T-helper 1 cell treated with Interleukin-12 subunit alpha and Interleukin-12 subunit beta and Interleukin-4 antibody, amounts not matched to agents 30 μg/mL and 1 μg/mL, for 36 hours (primary cell): ENCODE measurements at regions not wholly inside any gene's neighbourhood (a gene's known extent, or its start where the extent isn't known, plus 50 kb on each side); places are given as distances from the start of the nearest gene placed in this dataset.
"Not testable (repeated sequence)": the region's sequence is repeated elsewhere in the genome, so short reads cannot be mapped to it uniquely, and the experiment has no call there.

ENCODE experiments used
- H3K27ac Mint-ChIP-seq: one replicate; pipeline ENCODE4 v1.8.0; 2021; ENCODE audit warnings: mild to moderate bottlenecking, mixed read lengths
- H3K27me3 Mint-ChIP-seq: one replicate; pipeline ENCODE4 v1.8.0; 2021; ENCODE audit warnings: low read depth, mixed read lengths
- H3K36me3 Mint-ChIP-seq: one replicate; pipeline ENCODE4 v1.8.0; 2021; ENCODE audit warnings: low read depth, mixed read lengths
- H3K4me1 Mint-ChIP-seq: one replicate; pipeline ENCODE4 v1.8.0; 2021; ENCODE audit warnings: low read depth, mixed read lengths
- H3K4me3 Mint-ChIP-seq: one replicate; pipeline ENCODE4 v1.8.0; 2021; ENCODE audit warnings: mild to moderate bottlenecking, moderate library complexity, mixed read lengths
- H3K9me3 Mint-ChIP-seq: one replicate; pipeline ENCODE4 v1.8.0; 2021; ENCODE audit warnings: mixed read lengths

DNA sequence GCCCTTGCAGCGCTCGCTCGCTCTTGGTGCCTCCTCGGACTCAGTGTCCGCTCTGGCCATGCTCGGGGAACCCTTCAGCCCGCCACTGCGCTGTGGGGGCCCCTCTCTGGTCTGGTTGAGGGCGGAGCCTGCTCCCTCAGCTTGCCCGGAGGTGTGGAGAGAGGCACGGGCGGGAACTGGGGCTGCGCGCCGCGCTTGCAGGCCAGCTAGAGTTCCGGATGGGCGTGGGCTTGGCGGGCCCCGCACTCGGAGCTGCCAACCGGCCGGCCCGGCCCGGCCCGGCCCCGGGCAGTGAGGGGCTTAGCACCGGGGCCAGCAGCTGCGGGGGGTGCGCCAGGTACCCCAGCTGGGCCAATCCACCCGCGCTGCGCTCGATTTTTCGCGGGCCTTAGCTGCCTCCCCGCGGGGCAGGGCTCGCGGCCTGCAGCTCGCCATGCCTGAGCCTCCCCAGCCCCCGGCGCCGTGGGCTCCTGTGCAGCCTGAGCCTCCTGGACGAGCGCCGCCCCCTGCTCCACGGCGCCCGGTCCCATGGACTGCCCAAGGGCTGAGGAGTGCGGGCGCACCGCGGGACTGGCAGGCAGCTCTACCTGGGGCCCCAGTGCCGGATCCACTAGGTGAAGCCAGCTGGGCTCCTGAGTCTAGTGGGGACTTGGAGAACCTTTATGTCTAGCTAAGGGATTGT lies 217.0 kb upstream of the PKN2 start:
- H3K4me3 Mint-ChIP-seq: no peak overlapping the region
- H3K27me3 Mint-ChIP-seq: peaks cover 20% of the 10 kb centered on the region
- no peaks in the 10 kb centered on the region for H3K36me3 Mint-ChIP-seq
- no peak overlapping the region for H3K27ac Mint-ChIP-seq
- no peaks in the 10 kb centered on the region for H3K4me1 Mint-ChIP-seq
- no peaks in the 10 kb centered on the region for H3K9me3 Mint-ChIP-seq

DNA sequence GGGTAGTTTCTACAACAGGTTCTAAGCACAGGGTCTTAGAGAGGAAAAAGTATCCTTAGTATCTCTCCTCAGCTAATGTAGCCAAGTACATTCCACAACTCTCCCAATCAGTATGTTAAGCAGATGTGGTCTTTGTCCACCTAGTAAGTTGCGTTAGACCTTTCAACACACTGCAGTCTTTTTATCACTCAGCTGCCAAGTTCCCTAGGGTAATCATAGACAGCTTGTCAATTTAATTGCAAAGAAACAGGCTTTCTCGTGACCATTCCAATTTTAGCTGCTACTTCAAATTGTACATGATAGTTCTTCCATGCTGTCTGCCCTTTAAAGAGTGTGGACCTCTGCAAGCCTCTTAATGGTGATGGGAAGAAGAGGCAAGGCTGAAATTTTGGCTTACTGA lies 211.8 kb upstream of the PKN2 start:
- no peaks in the 10 kb centered on the region for H3K36me3 Mint-ChIP-seq
- H3K27me3 Mint-ChIP-seq: no peaks in the 10 kb centered on the region
- H3K9me3 Mint-ChIP-seq: no peaks in the 10 kb centered on the region
- no peaks in the 10 kb centered on the region for H3K4me1 Mint-ChIP-seq
- no peak overlapping the region for H3K27ac Mint-ChIP-seq
- no peak overlapping the region for H3K4me3 Mint-ChIP-seq

DNA sequence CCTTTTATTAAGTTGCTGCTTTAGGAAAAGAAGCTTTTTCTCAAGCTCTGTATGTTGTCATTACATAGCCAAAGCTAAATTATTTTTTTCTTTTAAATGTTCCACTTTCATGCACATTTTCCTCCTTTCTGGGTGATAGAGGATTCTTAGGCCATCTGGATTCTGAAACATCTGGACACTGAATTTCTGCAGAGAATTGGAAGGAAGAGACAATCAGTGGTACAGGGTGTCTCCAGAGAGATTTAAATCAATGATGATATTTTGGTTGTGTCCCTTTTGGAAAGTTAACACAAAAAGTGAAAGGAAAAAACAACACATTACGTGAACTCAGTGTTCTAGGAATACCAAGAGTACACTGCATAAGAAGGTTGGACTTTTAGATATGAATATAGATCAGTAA lies 211.4 kb upstream of the PKN2 start:
- Mint-ChIP-seq H3K27me3 (no peaks in the 10 kb centered on the region), H3K4me3 (no peak overlapping the region), H3K36me3 (no peaks in the 10 kb centered on the region), H3K4me1 (no peaks in the 10 kb centered on the region), H3K27ac (no peak overlapping the region), H3K9me3 (no peaks in the 10 kb centered on the region)

DNA sequence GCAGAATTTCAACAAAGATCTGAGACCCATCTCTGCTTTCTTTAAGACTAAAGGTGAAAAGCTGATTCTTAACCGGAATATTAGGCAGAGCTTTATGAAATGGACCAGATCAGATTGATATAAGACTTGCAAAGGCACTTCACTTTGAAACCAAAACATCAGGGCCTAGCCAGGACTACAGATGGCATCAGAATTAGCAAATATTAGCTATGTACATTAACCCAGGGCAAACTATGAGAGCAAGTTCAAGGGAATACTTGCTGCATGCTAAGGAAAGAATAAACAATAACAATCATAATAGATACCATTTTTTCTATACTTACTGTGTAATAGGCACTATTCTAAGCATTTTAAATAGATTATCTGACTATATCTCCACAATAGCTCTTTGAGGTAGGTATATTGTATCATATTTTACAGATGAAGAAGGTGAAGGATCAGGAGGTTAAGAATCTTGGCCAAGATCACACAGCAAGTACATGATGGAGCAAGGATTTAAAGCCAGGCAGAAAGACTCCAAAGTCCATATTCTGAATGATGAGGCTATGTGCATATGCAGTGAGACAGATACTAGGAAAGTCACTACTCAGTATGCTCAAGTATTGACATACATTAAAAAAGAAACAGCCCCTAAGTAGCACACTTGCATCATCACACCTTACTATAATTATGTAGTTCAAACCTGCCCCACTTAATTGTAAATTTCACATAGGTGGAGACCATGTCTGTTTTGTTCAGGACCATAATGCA lies 209.3 kb upstream of the PKN2 start:
- H3K36me3 Mint-ChIP-seq: no peaks in the 10 kb centered on the region
- H3K9me3 Mint-ChIP-seq: no peaks in the 10 kb centered on the region
- H3K27ac Mint-ChIP-seq: no peak overlapping the region
- no peaks in the 10 kb centered on the region for H3K27me3 Mint-ChIP-seq
- H3K4me3 Mint-ChIP-seq: no peak overlapping the region
- no peaks in the 10 kb centered on the region for H3K4me1 Mint-ChIP-seq

DNA sequence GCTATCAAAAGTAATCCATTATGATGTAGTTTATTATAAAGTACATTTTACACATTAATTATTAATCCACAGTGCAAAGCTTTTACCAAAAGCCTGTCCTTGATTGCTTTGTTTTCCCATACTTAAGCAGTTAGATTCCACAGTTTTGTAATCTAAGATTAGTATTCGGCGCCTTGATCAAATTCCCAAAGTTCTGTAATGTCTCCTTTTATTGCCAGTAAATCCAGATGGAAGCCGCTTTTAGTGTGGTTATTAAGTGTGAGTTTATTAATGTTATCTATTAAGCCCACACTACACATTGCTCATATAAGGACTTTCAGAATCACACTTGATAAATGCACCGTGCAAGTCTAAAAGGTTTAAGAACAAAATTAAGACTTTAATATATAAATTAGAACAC lies 199.2 kb upstream of the PKN2 start:
- Mint-ChIP-seq H3K4me1 (no peaks in the 10 kb centered on the region), H3K9me3 (no peaks in the 10 kb centered on the region), H3K4me3 (no peak overlapping the region), H3K36me3 (no peaks in the 10 kb centered on the region), H3K27ac (no peak overlapping the region), H3K27me3 (peaks cover 7% of the 10 kb centered on the region)

DNA sequence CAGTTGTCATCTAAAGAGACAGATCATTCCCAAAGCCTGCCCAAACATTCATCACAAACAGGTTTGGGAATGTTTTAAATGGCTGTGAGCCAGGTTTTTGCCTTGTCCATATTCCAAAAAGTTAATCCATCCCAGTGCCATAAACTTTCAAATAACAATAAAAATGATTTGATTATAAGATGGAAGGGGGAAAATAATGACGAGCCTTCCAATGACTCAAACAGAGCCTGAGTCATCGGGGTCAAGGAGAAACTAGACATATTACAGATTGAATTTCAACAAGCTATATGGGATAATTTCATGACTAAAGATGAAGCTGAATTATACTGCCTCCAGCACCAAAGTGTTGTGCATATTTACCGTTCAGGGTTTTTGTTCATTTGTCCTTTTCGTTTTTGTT lies 195.8 kb upstream of the PKN2 start:
- no peak overlapping the region for H3K4me3 Mint-ChIP-seq
- peaks cover 2% of the 10 kb centered on the region for H3K27me3 Mint-ChIP-seq
- H3K27ac Mint-ChIP-seq: no peak overlapping the region
- no peaks in the 10 kb centered on the region for H3K9me3 Mint-ChIP-seq
- H3K36me3 Mint-ChIP-seq: no peaks in the 10 kb centered on the region
- H3K4me1 Mint-ChIP-seq: no peaks in the 10 kb centered on the region

DNA sequence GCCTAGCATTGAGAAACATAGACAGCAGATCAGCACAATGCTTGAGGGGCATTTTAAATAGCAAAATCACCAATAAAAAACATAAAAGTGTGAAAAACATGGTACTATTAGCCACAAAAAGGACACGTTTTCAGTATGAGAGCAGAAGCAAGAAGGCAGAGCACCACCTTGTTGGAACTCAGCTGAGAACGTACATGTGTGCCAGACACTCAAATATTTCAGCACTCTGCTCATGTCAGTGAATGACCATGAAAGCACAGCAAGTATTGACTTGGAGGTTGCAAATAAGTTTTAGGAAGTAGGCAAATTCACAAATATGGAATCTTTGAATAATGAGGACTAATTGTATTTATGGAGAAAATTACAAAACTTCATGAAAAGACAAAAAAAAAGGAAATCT lies 193.4 kb upstream of the PKN2 start:
- no peak overlapping the region for H3K27ac Mint-ChIP-seq
- no peaks in the 10 kb centered on the region for H3K4me1 Mint-ChIP-seq
- H3K9me3 Mint-ChIP-seq: no peaks in the 10 kb centered on the region
- no peaks in the 10 kb centered on the region for H3K36me3 Mint-ChIP-seq
- no peak overlapping the region for H3K4me3 Mint-ChIP-seq
- no peaks in the 10 kb centered on the region for H3K27me3 Mint-ChIP-seq

DNA sequence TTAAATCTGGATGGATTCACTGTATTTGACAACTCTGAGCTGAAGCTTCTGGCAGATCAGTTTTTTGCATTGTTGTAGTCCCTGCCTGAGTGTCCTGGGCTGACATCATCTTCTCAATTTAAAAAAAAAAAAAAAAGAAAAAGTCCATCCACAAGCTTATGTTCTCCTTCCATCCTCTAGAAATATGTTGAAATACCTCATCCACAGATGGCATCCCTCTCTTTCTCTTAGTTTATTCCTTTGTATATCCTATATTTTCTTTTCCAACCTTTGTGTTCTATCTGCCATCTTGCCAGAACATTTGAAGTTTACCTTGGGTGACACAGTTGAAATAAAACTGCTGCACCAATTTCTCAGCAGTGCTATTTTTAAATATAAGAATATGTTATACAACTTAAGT lies 184.4 kb upstream of the PKN2 start:
- Mint-ChIP-seq H3K4me1 (no peaks in the 10 kb centered on the region), H3K36me3 (no peaks in the 10 kb centered on the region), H3K27me3 (no peaks in the 10 kb centered on the region), H3K27ac (no peak overlapping the region), H3K4me3 (no peak overlapping the region), H3K9me3 (no peaks in the 10 kb centered on the region)

- Mint-ChIP-seq H3K36me3 (no peaks in the 10 kb centered on the region), H3K27me3 (no peaks in the 10 kb centered on the region), H3K4me3 (no peak overlapping the region), H3K27ac (no peak overlapping the region), H3K9me3 (no peaks in the 10 kb centered on the region), H3K4me1 (no peaks in the 10 kb centered on the region)
Observed at GRCh38 chr1:88502886-88503285, 181.2 kb upstream of the PKN2 start.

DNA sequence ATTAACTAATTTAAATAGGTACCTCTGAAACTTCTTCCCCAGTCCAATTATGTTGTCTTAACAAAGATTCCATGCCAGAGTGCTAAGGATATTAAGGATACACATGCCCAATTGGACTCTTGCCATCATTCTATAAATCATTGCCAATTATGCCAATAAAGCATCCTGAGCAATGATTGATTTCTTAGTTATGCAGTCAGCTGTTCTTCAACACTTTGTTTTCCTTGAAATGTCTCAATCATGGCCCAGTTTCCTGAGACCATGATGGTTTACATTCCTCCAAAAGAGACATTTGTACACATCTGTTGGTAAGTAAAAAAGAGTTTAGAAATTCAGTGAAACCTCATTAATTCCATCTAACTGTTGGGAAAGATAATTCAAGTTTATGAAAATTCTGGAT lies 180.4 kb upstream of the PKN2 start:
- no peaks in the 10 kb centered on the region for H3K9me3 Mint-ChIP-seq
- H3K27me3 Mint-ChIP-seq: no peaks in the 10 kb centered on the region
- no peaks in the 10 kb centered on the region for H3K36me3 Mint-ChIP-seq
- H3K27ac Mint-ChIP-seq: no peak overlapping the region
- no peaks in the 10 kb centered on the region for H3K4me1 Mint-ChIP-seq
- no peak overlapping the region for H3K4me3 Mint-ChIP-seq

DNA sequence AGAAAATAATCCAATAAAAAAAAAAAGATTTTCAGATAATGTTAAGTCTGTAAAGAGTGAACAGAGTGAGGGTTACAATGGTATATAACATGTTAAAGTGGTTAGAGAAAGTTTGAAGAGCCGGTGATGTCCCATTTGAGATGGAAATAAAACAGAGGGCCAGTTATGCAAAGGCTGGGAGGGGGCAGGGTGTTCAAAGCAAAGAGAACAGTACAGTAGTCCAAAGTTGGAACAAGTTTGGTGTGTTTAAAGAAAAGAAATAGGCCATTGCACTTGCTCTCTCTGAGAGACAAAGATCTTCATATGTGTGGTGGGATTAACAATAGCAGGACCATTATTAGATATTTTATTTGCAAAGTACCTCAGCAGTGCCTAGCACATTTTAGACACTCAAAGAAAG lies 179.5 kb upstream of the PKN2 start:
- Mint-ChIP-seq H3K27ac (no peak overlapping the region), H3K36me3 (no peaks in the 10 kb centered on the region), H3K4me3 (no peak overlapping the region), H3K27me3 (no peaks in the 10 kb centered on the region), H3K4me1 (no peaks in the 10 kb centered on the region), H3K9me3 (no peaks in the 10 kb centered on the region)

DNA sequence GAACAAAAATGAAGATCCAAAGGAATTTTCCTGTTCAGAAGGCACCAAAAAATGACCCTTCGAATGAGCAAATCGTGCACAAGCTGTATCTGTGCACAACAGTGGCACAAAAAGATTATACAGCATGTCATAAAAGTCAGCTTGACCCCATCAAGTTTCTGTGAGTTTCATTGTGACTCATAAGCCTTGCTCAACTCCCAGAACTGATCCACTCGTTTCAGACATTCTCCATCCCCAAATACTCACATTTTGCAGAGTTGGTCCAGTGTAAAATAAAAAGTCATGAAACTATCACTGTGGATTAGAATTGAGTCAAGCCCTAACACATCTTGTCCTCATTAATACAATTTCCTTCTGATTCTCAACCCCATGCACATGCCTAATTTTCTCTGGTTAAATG lies 174.7 kb upstream of the PKN2 start:
- Mint-ChIP-seq H3K4me3 (no peak overlapping the region), H3K36me3 (no peaks in the 10 kb centered on the region), H3K27ac (no peak overlapping the region), H3K4me1 (no peaks in the 10 kb centered on the region), H3K27me3 (no peaks in the 10 kb centered on the region), H3K9me3 (no peaks in the 10 kb centered on the region)

GRCh38 chr1:88514544-88515060 lies 169.5 kb upstream of the PKN2 start:
- no peak overlapping the region for H3K4me3 Mint-ChIP-seq
- H3K27ac Mint-ChIP-seq: no peak overlapping the region
- no peaks in the 10 kb centered on the region for H3K9me3 Mint-ChIP-seq
- H3K36me3 Mint-ChIP-seq: no peaks in the 10 kb centered on the region
- H3K27me3 Mint-ChIP-seq: no peaks in the 10 kb centered on the region
- H3K4me1 Mint-ChIP-seq: no peaks in the 10 kb centered on the region

GRCh38 chr1:88517499-88517898 lies 166.6 kb upstream of the PKN2 start:
- H3K27ac Mint-ChIP-seq, H3K4me3 Mint-ChIP-seq, H3K4me1 Mint-ChIP-seq, H3K9me3 Mint-ChIP-seq, H3K36me3 Mint-ChIP-seq, H3K27me3 Mint-ChIP-seq: not testable (repeated sequence)

GRCh38 chr1:88519156-88519555 lies 164.9 kb upstream of the PKN2 start:
- Mint-ChIP-seq H3K4me1 (no peaks in the 10 kb centered on the region), H3K27ac (no peak overlapping the region), H3K4me3 (no peak overlapping the region), H3K36me3 (no peaks in the 10 kb centered on the region), H3K27me3 (peaks cover 8% of the 10 kb centered on the region), H3K9me3 (no peaks in the 10 kb centered on the region)
